ENCODE measurements at regions not wholly inside any gene's neighbourhood (a gene's known extent, or its start where the extent isn't known, plus 50 kb on each side); places are given as distances from the start of the nearest gene placed in this dataset.
"Not testable (repeated sequence)": the region's sequence is repeated elsewhere in the genome, so short reads cannot be mapped to it uniquely, and the experiment has no call there.

DNA sequence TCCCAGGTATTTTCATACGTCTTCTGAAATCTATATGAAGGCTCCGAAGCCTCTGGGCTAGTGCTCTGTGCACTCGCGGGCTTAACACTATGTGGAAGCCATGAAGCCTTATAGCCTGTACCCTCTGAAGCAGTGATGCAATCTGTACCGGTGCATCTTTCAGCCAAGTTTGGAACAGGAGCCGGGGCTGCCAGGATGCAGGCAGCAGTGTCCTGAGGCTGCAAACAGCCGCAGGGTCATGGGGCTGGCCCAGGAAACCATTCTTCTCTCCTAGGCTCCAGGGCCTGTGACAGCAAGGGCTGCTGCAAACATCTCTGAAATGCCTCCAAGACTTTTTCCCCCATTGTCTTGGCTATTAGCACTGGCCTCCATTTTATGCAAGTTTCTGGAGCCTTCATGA lies 279.6 kb downstream of the POTED start:
- TF ChIP-seq CTCF (conservative IDR thresholded peaks at IDR 0.05; ENCODE audit: low read length); EZH2phosphoT487 (IDR thresholded peaks at IDR 0.05; ENCODE audit: borderline replicate concordance): not testable (repeated sequence)

Data from Loucy (cell line).